AG09319 (cell line): ENCODE measurements at regions not wholly inside any gene's neighbourhood (a gene's known extent, or its start where the extent isn't known, plus 50 kb on each side); places are given as distances from the start of the nearest gene placed in this dataset.

Experiments
- DNase-seq: peaks from one replicate; pipeline ENCODE4 v3.0.0-alpha.2; 2010; ENCODE audit warnings: low read depth; ENCODE audit errors: extremely low read depth
- CTCF ChIP-seq: IDR thresholded peaks from 2 replicates; pipeline ENCODE4 v1.5.1; 2011; ENCODE audit warnings: low read depth, mild to moderate bottlenecking, inconsistent platforms, low read length, moderate library complexity

GRCh38 chr19:31706691-31707620 is 357.7 kb upstream of the TSHZ3 start:
- no peak for DNase-seq

DNA sequence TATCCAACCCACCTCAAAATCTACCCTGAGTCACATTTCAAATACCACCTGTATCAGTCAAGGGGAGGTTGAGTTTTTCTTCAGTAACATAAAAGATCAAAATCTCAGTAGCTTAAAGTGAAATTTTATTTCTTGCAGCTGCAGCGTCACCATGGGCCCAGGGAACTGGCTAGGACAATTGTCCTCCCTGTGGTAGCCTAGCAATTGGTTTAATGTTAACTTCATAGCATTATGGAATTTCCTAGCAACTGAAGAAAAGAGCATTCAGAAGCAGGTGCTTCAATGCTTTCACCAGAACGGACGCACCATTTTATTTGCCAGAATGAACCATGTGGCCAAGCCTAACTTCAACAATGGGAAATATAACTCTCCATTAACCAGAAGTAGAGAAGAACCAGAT is 359.3 kb upstream of the TSHZ3 start:
- TF ChIP-seq CTCF = no peak
- no peak for DNase-seq

More at GRCh38 chr19:31706691-31707620, 357.7 kb upstream of the TSHZ3 start:
- TF ChIP-seq CTCF = no peak

- no peak for DNase-seq
- TF ChIP-seq CTCF = no peak
Observed at GRCh38 chr19:31709476-31709875, 360.2 kb upstream of the TSHZ3 start.

DNA sequence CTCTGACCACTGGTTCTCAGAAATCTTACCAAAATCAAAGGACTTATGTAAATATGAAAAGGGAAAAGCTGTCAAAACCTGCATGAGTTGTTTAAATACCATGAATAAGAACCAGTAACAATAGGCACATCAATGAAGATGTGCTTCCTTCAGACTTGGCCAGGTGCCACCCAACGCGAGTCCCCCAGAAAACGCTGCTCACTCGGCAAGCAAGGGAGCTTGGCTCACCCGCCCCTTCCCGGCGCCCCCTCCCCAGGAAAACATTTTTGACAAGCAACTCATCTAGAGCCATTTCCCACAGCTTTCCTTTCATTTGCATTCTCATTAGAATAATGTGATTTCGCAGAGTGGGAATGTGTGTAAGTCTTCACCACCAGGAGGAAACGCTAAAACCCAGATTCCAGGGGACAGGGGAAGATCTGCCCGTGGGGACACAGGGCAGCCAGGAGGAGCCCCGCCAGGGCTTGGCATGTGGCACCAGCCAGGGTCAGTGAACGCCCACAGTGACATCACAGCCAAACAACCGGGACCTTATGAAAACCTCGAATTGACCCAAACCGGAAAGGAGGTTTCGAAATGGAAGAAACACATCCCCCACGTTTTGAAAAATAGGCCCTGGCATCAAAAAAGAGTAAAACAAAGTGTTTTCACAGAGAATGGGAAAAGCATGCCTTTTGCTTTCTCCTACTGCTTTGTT is 366.2 kb upstream of the TSHZ3 start:
- no peak for TF ChIP-seq CTCF
- DNase-seq = no peak

DNA sequence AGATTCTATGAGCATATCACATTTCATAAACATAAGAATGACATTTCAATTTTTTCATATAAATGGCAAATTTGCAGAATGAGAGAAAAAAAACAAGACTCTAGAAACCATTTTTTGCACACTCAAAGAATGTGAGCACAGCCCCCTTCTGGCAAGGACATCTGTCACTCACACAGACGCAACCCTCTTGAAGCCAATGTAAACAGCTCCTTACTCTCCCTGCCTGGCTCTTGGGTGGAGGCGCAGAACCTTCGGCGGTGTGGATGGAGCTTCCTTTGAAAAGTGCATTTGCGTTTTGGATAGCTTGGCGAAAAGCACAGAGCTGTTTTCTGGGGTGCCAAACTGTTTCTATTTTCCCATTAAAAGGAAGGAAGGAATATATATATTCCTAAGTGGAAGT is 367.6 kb upstream of the TSHZ3 start:
- no peak for DNase-seq

GRCh38 chr19:31717269-31717923 is 368.2 kb upstream of the TSHZ3 start:
- no peak for DNase-seq
- no peak for TF ChIP-seq CTCF

More for the DNA sequence above, 367.6 kb upstream of the TSHZ3 start:
- no peak for TF ChIP-seq CTCF
